Retinal pigment epithelial cell (primary cell): ENCODE measurements at regions not wholly inside any gene's neighbourhood (a gene's known extent, or its start where the extent isn't known, plus 50 kb on each side); places are given as distances from the start of the nearest gene placed in this dataset.
"Not testable (repeated sequence)": the region's sequence is repeated elsewhere in the genome, so short reads cannot be mapped to it uniquely, and the experiment has no call there.

Experiments
- DNase-seq: peaks from one replicate; pipeline ENCODE4 v3.0.0-alpha.2; 2010; ENCODE audit warnings: low read depth
- H3K4me3 ChIP-seq: 2 replicates; pipeline ENCODE4 v1.5.1; 2011; ENCODE audit warnings: mild to moderate bottlenecking, low read length, control low read depth, moderate library complexity
- TF ChIP-seq, protein P1 (sequence below): conservative IDR thresholded peaks from 2 replicates; pipeline ENCODE4 v1.5.1; 2011; ENCODE audit warnings: low read depth, low read length, control low read depth, inconsistent platforms

DNA sequence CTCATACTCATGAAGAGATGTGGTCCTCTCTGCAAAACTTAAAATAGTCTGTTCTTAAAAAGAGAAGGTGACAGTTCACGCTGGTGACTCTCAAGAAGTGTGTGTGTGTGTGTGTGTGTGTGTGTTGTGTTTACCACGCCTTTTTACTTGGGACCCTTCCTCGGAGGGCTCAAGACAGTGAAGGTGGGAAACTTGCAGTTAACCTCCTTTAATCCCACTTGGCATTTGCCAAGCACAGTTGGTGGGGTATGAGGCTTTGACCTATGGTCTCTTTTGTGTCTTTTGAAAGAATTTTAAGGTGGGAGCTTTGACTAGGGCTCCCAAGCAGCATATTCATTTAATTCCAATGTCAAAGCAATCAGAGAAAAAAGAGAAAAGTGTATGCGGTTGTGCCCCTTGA, 395.8 kb downstream of the TFAP2B start:
- TF ChIP-seq, protein P1, sequence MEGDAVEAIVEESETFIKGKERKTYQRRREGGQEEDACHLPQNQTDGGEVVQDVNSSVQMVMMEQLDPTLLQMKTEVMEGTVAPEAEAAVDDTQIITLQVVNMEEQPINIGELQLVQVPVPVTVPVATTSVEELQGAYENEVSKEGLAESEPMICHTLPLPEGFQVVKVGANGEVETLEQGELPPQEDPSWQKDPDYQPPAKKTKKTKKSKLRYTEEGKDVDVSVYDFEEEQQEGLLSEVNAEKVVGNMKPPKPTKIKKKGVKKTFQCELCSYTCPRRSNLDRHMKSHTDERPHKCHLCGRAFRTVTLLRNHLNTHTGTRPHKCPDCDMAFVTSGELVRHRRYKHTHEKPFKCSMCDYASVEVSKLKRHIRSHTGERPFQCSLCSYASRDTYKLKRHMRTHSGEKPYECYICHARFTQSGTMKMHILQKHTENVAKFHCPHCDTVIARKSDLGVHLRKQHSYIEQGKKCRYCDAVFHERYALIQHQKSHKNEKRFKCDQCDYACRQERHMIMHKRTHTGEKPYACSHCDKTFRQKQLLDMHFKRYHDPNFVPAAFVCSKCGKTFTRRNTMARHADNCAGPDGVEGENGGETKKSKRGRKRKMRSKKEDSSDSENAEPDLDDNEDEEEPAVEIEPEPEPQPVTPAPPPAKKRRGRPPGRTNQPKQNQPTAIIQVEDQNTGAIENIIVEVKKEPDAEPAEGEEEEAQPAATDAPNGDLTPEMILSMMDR, result no peak
- no peak overlapping the region for H3K4me3 ChIP-seq
- no peak for DNase-seq

DNA sequence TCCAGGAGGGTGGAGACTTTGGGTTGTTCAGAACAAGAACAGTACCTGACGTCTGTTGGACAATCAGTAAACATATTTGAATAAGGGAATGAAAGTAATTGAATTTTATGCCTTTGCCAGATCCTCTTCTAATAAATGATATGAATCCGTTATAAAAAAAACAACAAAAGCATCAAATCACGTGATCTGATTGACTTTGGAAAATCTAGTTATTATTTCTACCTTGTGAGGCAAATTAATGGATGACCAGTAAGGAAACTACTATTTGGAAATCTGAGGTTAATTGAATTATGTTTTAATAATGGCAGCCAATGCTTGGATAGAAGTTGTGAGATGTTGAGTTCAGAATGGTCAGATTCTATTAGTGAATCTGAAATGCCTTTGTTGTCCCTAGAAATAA, 399.5 kb downstream of the TFAP2B start:
- DNase-seq, result no peak
- TF ChIP-seq, protein P1, result no peak
- no peak overlapping the region for H3K4me3 ChIP-seq

DNA sequence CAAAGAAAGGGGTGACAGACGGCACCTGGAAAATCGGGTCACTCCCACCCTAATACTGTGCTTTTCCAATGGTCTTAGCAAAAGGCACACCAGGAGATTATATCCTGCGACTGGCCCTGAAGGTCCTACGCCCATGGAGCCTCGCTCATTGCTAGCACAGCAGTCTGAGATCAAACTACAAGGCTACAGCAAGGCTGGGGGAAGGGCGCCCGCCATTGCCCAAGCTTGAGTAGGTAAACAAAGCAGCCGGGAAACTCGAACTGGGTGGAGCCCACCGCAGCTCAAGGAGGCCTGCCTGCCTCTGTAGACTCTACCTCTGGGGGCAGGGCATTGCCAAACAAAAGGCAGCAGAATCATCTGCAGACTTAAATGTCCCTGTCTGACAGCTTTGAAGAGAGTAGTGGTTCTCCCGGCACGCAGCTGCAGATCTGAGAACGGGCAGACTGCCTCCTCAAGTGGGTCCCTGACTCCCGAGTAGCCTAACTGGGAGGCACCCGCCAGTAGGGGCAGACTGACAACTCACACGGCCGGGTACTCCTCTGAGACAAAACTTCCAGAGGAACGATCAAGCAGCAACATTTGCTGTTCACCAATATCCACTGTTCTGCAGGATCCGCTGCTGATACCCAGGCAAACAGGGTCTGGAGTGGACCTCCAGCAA, 406.0 kb downstream of the TFAP2B start:
- not testable (repeated sequence) for DNase-seq, H3K4me3 ChIP-seq

DNA sequence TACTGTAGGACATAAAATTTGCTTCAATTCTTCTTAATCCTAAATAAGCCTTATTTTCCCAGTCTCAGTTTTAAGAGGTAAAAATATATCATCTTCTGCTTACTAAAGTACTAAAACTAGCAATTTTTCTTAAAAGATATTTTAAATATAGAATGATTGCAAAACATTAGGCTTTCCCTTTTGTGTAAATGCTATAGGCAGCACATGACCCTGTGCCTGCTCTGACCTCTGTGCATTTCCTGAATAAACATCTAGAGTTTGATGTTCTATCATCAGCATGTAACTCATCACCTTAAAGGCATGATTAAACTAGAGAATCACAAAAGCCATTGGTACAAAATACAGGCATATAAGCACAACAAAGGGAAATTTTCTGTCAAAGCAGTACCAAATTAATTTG, 422.7 kb downstream of the TFAP2B start:
- H3K4me3 ChIP-seq, result no peak overlapping the region
- DNase-seq, result no peak
- TF ChIP-seq, protein P1, result no peak

DNA sequence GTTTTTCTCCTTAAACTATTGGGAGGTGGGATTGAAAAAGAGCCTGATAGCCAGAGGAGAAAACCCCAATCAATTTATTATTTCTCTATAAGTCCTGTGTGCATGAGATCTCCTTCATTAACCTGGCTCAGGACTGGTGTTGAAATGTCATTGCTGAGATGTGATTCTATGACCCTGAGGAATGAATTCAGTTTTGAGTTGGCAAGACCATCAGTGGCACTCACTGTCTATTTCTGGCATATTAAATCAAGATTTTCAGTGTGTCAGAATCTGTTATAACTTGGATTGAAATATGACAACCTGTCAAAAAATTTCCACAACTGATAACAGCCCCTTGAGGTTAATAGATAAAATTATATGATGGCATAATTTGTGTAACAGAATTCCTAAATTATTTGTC, 431.1 kb downstream of the TFAP2B start:
- TF ChIP-seq, protein P1, result no peak
- no peak for DNase-seq
- no peak overlapping the region for H3K4me3 ChIP-seq

DNA sequence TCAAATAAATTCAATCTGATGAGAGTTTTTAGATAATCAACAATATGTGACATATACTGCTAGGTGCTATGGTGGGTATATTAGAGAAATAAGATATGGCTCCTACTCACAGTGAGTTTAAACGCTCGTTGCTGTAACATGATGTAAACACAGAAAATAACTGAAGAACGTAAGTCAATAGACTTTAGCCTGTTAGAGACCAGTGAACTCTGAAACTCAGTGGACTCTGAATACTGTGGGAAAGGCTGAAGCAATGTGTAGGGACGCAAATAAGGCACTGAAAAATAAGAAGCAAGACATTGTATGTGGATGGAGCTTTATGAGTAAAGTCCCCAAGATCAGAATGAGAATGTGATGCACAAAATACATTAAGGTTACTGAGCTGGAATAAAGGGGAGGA, 431.6 kb downstream of the TFAP2B start:
- TF ChIP-seq, protein P1, result no peak
- H3K4me3 ChIP-seq, result no peak overlapping the region
- no peak for DNase-seq

DNA sequence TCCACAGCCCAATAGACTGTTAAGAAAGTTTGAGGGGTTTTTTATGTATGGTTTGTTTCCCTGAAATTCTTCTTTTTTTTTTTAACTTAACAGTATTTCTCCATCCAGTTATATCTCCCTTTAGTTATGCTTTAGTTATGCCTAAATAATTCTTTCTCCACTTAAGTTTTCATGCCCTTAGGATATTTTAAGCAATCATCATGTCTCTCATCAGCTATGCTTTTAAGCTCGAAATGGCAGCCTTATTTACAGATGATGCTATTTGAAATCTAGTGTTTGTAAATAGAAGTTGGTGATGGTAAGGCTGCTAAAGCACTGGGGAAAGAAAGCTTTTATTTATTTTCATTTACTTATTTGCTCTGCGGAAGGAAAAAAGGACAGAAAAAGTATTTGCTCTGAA, 439.3 kb downstream of the TFAP2B start:
- H3K4me3 ChIP-seq, result no peak overlapping the region
- DNase-seq, result no peak
- TF ChIP-seq, protein P1, result no peak
